HUES6 (cell line): ENCODE measurements at regions not wholly inside any gene's neighbourhood (a gene's known extent, or its start where the extent isn't known, plus 50 kb on each side); places are given as distances from the start of the nearest gene placed in this dataset.

Source experiments
- H3K27ac ChIP-seq: 2 replicates; pipeline ENCODE4 v1.7.0; 2013; ENCODE audit warnings: low read depth, mild to moderate bottlenecking, low read length, inconsistent platforms
- H3K27me3 ChIP-seq: 2 replicates; pipeline ENCODE4 v1.6.1; 2013; ENCODE audit warnings: low read length; ENCODE audit not compliant: control insufficient read depth, insufficient read depth
- H3K36me3 ChIP-seq: 2 replicates; pipeline ENCODE4 v1.6.1; 2013; ENCODE audit warnings: low read length; ENCODE audit not compliant: control insufficient read depth, insufficient read depth
- H3K4me1 ChIP-seq: 2 replicates; pipeline ENCODE4 v1.6.1; 2013; ENCODE audit warnings: low read length; ENCODE audit not compliant: control insufficient read depth, insufficient read depth
- H3K4me3 ChIP-seq: 2 replicates; pipeline ENCODE4 v1.5.1; 2013; ENCODE audit warnings: low read depth, low read length
- H3K9ac ChIP-seq: one replicate; pipeline ENCODE4 v1.6.1; 2013; ENCODE audit warnings: mild to moderate bottlenecking, low read length
- H3K9me3 ChIP-seq: 2 replicates; pipeline ENCODE4 v1.6.1; 2013; ENCODE audit warnings: low read depth, low read length; ENCODE audit not compliant: control insufficient read depth, insufficient read depth

DNA sequence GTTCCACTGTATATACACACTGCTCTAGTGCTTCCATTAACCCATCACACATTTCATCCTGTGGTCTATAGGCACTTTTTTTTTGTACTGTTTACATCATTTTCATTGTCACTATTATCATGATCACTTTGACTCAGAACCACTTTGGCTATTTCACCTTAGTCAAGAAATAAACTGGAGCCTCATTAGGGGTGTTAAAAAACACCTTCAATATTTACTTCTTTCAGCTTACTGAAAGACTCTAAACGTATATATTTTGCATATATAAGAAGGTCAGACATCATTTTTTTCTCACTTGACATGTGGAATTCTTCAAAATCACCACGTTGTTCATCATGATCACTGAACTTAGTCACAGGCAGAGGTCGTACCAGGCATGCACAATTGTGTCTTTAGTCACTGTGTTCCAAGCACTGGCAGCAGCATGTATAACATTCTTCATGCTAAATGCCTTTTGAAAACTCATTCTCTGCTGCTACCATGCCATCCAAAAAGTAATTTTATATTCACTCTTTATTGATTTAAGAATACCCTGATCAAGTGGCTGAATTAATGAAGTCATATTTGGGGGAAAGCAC is 229.2 kb upstream of the ARSJ start:
- H3K4me1 ChIP-seq = peaks cover 5% of the 10 kb centered on the region; the same call in 1 of the 2 replicates
- no peak overlapping the region for H3K27ac ChIP-seq
- H3K4me3 ChIP-seq = no peak overlapping the region
- no peaks in the 10 kb centered on the region for H3K9me3 ChIP-seq
- H3K9ac ChIP-seq = no peak overlapping the region
- no peaks in the 10 kb centered on the region for H3K27me3 ChIP-seq
- H3K36me3 ChIP-seq = no peaks in the 10 kb centered on the region

DNA sequence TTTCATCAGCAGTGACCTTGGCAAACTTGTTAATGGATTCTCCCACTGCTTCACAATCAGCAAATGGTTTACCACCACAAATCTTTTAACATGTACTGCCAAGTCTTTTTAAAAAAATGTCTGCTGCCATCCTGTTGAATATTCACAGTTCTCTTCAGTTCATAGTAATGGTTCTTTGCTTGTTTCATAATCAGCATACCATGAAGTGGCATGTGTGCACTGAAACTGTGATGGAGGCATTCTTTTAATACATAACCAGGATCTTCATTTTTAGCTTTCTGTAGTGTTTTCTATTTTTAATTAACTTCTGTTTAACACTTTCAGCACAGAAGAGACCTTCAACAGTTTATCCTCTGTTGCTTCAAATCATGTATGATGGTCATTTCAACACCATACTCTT is 230.1 kb upstream of the ARSJ start:
- H3K4me3 ChIP-seq = no peak overlapping the region
- no peak overlapping the region for H3K9ac ChIP-seq
- no peaks in the 10 kb centered on the region for H3K36me3 ChIP-seq
- H3K4me1 ChIP-seq = peaks cover 5% of the 10 kb centered on the region; the same call in 1 of the 2 replicates
- no peaks in the 10 kb centered on the region for H3K27me3 ChIP-seq
- H3K27ac ChIP-seq = no peak overlapping the region
- H3K9me3 ChIP-seq = 0 out of 2 replicates have a peak, but pooled peaks cover 4% of the 10 kb centered on the region

DNA sequence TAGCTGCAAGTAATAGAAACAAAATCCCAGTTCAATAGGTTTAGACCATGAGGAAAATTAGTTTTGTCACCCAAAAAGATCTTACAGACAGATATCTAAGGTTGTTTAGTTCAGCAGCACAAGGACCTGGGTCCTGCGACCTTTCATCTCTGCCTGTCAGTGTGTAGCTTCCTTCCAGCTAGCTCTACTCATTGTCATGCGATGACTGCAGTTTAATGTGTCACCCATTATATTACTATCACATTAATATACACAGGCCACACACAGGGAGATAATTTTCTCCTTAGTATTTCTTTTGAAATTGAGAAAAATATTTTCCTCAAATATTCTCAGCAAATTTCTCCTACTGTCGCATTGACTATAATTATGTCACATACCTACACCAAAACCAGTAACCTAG is 232.1 kb upstream of the ARSJ start:
- no peak overlapping the region for H3K9ac ChIP-seq
- no peaks in the 10 kb centered on the region for H3K27me3 ChIP-seq
- H3K4me1 ChIP-seq = peaks cover 5% of the 10 kb centered on the region; the same call in 1 of the 2 replicates
- 0 out of 2 replicates have a peak, but pooled peaks cover 9% of the 10 kb centered on the region for H3K9me3 ChIP-seq
- H3K36me3 ChIP-seq = no peaks in the 10 kb centered on the region
- H3K4me3 ChIP-seq = no peak overlapping the region
- no peak overlapping the region for H3K27ac ChIP-seq

DNA sequence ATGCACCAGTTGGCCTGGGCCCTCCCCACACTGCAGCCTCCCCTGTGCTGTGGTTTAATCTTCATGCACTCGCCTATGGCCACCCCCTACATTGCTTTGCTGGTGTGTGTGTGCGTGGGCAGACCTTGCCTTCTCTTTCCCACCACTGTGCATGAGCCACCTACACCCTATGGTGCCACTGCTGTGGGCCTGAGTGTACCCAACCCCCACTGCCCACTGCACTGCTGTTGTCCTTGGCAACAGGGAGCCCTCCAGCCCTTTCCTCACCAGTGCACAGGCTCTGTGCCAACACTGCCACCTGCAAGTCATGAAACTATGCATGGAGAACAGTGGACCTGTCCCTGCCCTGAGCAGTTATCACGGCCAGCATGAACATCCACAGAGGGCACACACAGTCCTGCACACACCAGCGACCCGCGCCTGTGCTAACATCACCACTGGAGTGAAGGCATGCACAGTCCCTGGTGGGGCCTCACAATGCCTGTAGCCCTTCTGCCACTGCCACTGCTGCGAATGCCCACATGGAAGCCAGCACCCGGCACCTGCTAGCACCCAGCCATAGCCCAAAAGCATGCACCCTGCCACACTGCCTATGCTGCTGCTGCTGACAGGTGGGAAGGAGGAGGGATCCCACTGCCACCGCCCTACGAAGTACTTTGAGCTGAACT is 237.8 kb upstream of the ARSJ start:
- Histone ChIP-seq H3K27ac (no peak overlapping the region), H3K9ac (no peak overlapping the region), H3K27me3 (no peaks in the 10 kb centered on the region), H3K9me3 (0 out of 2 replicates have a peak, but pooled peaks cover 9% of the 10 kb centered on the region), H3K36me3 (no peaks in the 10 kb centered on the region), H3K4me1 (no peaks in the 10 kb centered on the region), H3K4me3 (no peak overlapping the region)

DNA sequence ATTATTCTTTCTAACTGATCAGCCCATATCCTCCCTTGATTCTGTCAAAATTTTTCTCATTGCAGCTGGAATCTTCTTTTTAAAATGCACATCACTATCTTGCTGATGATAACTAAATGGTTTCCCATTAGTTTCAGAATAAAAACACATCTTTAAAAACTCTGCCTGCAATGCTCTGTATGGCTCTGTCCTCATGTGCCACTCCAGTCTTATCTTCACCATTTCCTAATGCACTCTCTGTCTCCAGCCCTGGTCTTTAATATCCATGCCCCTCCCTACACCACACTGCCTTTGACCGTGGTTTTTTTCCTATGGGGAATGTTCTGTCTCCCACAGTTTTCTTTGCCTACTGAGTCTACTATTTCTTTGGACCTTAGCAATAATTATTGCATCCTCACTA is 244.1 kb upstream of the ARSJ start:
- Histone ChIP-seq H3K9me3 (no peaks in the 10 kb centered on the region), H3K4me3 (no peak overlapping the region), H3K9ac (no peak overlapping the region), H3K27me3 (no peaks in the 10 kb centered on the region), H3K27ac (no peak overlapping the region), H3K4me1 (peaks cover 3% of the 10 kb centered on the region; the same call in 1 of the 2 replicates), H3K36me3 (no peaks in the 10 kb centered on the region)

DNA sequence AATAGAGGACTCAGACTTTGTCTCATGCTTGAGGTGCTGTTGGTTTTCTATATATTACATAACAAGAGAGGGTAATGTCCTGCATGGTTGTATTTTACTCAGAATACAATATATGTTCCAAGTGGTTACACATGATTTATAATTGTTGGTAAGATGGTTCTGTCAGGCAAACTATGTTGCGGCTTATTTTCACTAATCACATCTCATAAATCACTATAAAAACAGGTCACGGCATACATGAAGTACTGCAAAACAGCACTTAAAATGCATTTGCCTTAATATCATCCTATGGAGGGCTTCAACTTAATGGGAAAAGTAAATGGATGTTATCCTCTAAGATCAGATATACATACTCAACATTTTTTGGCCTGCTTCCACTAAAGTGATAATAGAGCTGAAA is 246.0 kb upstream of the ARSJ start:
- no peak overlapping the region for H3K9ac ChIP-seq
- H3K9me3 ChIP-seq = no peaks in the 10 kb centered on the region
- no peaks in the 10 kb centered on the region for H3K27me3 ChIP-seq
- no peak overlapping the region for H3K27ac ChIP-seq
- H3K36me3 ChIP-seq = no peaks in the 10 kb centered on the region
- no peak overlapping the region for H3K4me3 ChIP-seq
- H3K4me1 ChIP-seq = peaks cover 3% of the 10 kb centered on the region; the same call in 1 of the 2 replicates

DNA sequence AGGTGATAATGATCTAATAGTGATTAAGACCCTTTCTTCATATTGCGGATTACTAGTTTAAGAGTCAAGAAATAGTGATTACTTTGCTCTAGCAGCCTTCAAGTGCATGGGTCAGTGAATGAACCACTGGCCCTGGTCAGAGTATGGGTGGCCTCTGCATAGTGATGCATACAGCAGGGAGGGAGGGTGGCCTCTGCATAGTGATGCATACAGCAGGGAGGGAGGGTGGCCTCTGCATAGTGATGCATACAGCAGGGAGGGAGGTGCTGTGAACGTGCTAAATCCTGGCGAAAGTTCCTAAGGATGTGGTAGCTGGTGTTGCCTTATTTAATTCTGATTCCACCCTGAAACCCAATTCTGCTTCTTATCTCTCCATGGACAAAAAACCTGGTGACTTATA is 246.7 kb upstream of the ARSJ start:
- Histone ChIP-seq H3K27me3 (no peaks in the 10 kb centered on the region), H3K9me3 (no peaks in the 10 kb centered on the region), H3K27ac (no peak overlapping the region), H3K4me3 (no peak overlapping the region), H3K36me3 (no peaks in the 10 kb centered on the region), H3K9ac (no peak overlapping the region), H3K4me1 (peaks cover 3% of the 10 kb centered on the region; the same call in 1 of the 2 replicates)

DNA sequence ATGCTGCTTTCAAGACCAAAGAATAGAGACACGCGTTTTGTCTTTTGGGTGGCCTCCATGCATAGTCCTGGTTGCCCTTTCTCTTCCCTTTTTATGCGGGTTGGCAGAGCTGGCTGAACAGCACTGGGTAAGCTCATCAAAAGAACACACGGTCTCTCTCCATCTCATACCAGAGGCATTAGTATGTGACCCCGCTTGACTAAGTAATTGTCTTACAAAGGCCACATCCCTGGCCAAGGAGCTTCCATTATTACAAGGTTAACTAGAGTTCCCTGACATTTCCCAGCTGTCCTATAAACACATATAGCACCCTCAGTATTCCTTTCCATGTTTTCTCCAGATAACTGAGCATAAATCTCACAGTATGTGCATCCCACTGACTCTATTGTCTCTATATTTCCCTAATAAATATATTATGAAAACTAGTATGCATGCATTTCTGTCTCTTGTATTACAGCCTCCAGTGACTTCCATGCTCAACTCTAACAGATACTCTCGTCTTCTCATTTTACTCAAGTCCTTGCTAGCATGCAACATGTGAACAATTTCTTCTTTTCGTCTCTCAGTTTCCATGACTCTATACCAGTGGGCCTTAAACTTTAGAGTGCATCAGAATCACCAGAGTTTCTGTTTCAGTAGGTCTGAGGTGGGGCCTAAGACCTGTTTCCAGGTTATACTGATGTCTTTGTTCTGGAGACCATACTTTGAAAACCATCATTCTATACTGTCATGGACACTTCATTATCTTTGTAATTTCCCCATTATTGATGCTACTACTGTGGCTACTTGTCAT is 247.7 kb upstream of the ARSJ start:
- H3K4me1 ChIP-seq = peaks cover 3% of the 10 kb centered on the region; the same call in 1 of the 2 replicates
- no peak overlapping the region for H3K27ac ChIP-seq
- H3K9ac ChIP-seq = no peak overlapping the region
- H3K36me3 ChIP-seq = no peaks in the 10 kb centered on the region
- H3K27me3 ChIP-seq = no peaks in the 10 kb centered on the region
- H3K4me3 ChIP-seq = no peak overlapping the region
- no peaks in the 10 kb centered on the region for H3K9me3 ChIP-seq

DNA sequence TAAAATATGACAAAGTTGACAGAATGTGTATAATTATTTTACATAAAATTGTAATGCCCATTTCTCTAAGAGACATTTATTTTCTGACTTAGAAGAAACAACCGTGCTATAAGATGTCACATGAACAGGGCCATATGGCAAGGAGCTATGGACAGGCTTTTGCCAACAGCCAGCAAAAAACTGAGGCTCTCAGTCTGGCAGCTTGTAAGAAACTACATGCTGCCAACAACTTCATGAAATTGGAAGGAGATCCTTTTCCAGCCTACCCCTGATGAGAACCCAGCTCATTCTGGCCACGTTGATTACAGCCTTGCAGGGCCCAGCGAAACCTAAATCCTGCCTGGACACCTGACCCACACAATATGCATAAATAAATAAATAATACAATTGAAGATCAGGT is 250.3 kb upstream of the ARSJ start:
- Histone ChIP-seq H3K4me3 (no peak overlapping the region), H3K36me3 (no peaks in the 10 kb centered on the region), H3K27ac (no peak overlapping the region), H3K9ac (no peak overlapping the region), H3K27me3 (no peaks in the 10 kb centered on the region), H3K9me3 (no peaks in the 10 kb centered on the region), H3K4me1 (peaks cover 3% of the 10 kb centered on the region; the same call in 1 of the 2 replicates)

DNA sequence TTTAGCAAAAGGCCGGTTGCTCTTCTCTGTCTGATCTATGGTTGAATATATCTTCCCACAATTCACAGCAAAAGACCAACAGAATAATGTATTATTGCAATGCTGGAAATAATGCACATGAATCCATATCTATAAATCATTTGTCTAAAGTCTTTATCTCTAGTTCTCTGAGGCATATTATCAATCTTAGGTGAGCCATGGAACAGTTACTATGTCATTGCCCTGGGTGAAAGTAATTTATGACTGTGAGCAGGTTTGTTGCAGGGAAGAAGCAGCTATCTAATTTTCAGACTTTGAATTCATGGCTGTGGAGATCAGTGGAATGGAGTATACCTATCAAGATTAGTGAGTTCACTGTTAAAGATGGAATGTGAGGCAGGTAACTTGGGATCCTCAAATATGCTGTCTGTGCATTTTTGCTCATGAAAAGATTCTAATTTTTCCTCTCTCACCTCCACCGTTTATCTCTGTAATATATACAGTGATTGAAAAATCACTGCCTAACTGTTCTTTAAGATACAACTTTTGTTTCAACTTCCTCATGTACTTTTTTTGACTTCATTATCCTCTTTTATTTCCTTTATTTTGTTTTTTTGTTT is 256.8 kb upstream of the ARSJ start:
- no peak overlapping the region for H3K27ac ChIP-seq
- H3K36me3 ChIP-seq = no peaks in the 10 kb centered on the region
- no peaks in the 10 kb centered on the region for H3K27me3 ChIP-seq
- no peak overlapping the region for H3K4me3 ChIP-seq
- no peaks in the 10 kb centered on the region for H3K4me1 ChIP-seq
- no peak overlapping the region for H3K9ac ChIP-seq
- no peaks in the 10 kb centered on the region for H3K9me3 ChIP-seq

DNA sequence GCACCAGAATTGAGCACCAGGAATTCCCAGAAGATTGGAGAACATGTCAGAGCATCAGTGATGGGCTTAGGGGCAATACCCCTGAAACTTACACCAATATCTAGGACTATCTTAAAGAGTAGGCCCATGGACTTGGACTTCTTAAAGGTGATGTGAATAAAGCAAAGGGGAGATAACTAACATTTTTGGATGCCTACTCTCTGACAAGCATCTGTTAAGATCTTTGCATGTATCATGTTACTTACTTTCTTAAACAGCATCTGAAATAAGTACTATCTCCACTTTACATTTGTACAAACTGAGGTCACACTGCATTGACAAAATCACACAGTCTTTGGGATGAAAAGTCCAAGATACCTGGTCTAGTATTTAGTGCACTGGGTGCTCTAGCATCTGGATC is 258.6 kb upstream of the ARSJ start:
- no peaks in the 10 kb centered on the region for H3K27me3 ChIP-seq
- H3K4me3 ChIP-seq = no peak overlapping the region
- H3K4me1 ChIP-seq = no peaks in the 10 kb centered on the region
- no peak overlapping the region for H3K9ac ChIP-seq
- H3K36me3 ChIP-seq = no peaks in the 10 kb centered on the region
- H3K9me3 ChIP-seq = no peaks in the 10 kb centered on the region
- no peak overlapping the region for H3K27ac ChIP-seq
